Right lung (tissue), 2 donors: ENCODE measurements at regions not wholly inside any gene's neighbourhood (a gene's known extent, or its start where the extent isn't known, plus 50 kb on each side); places are given as distances from the start of the nearest gene placed in this dataset.

Source experiments
- DNase-seq, 2 donors: peaks; one replicate each; pipeline ENCODE4 v3.0.0-alpha.2; 2013

DNA sequence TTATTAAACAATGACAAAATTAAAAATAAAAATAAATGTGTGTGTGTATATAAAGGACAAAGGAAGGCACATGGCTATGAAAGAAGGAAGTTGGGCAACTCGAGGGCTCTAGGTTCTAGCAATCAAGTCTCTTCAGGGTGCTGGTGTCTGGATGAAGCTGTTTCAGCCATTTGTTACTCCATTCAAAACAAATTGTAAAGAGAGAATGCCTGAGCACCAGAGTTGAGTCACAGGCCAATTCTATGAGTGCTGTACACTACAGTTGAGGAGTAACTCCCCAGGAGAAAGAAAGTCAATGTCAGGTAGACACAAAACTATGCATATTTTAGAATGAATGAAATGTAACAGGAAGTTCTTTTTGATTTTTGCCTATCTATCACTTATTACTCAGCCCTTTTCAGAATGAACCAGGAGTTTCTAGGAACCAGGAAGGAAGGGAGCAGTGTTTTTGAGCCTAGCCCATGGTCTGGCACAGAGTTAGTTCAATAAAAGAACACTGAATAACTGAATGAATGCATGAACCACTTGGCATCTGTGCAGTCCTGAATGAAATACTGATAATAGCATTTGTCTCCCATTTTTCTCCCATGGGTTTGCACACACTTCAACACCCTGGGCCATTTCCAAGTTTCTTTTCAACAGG lies 151.7 kb upstream of the CPEB2 start:
- DNase-seq: no peak

DNA sequence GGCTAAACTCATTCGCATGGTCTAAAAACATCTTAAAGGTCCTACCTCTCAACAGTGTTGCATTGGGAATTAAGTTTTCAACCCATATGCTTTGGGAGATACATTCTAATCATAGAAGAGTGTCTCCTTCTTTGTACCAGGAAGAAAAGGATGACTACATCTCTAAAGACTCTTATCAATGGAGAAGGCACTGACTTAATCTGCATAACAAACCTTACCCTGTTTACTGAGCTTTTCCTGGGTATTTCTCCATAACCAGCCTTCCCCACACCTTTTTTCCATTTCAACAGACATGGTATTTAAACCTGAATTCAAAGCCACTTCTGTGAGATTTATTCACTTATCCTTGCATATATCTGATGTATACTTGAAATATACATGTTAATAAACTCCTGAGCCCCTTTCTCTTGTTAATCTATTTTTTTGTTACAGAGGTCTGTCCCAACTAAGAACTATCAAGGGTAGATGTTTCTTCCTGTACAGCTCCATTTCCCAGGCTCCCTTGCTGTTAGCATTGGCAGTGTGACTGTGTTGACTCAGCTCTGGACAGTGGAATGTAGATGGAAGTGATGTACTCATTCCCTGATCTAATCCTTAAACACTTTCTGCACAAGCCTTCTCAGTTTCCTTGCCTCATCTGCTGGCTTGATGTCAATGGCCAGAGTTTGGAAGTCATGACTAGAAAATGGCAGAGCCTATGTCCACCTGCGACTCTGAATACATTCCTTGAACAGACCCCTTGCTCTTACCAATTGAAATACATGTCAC lies 148.9 kb upstream of the CPEB2 start:
- DNase-seq: no peak

DNA sequence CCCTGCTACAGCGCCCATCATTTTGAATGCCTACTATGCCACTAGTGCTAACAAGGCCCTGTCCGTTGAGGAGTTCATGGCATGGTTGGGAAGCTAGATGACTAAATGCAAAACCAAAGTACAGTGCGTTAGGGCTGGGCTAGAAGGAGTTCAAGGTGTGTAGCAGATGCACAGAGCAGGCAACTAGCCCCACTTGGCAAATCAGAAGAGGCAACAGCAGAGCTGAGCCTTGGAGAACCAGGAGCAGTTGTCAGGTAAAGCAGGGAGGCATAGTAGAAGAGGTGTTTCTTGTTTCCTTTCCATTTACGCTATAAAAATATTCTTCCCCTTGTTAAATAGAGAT lies 146.6 kb upstream of the CPEB2 start:
- DNase-seq: no peak

GRCh38 chr4:14856062-14856933 lies 146.0 kb upstream of the CPEB2 start:
- DNase-seq: no peak

DNA sequence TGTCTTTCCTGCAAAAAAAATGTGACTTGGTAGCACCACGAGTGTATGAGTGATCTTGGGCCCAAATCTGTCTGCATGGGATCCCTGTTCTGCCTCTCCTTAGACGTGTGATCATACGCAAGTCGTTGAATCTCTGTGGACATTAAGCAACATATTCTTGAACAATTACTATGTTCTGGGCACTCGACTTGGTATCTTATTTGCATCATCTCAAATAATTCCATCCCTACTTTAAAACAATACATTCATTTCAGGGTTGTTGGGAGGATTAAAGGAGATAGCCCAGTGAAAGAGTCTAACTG lies 145.4 kb upstream of the CPEB2 start:
- no peak for DNase-seq

GRCh38 chr4:14857475-14857874 lies 144.8 kb upstream of the CPEB2 start:
- DNase-seq: no peak

- DNase-seq: no peak
Observed at GRCh38 chr4:14857981-14858380, 144.3 kb upstream of the CPEB2 start.

- DNase-seq: no peak
Observed at GRCh38 chr4:14862891-14863290, 139.4 kb upstream of the CPEB2 start.

GRCh38 chr4:14863418-14864364 lies 138.6 kb upstream of the CPEB2 start:
- DNase-seq: no peak

DNA sequence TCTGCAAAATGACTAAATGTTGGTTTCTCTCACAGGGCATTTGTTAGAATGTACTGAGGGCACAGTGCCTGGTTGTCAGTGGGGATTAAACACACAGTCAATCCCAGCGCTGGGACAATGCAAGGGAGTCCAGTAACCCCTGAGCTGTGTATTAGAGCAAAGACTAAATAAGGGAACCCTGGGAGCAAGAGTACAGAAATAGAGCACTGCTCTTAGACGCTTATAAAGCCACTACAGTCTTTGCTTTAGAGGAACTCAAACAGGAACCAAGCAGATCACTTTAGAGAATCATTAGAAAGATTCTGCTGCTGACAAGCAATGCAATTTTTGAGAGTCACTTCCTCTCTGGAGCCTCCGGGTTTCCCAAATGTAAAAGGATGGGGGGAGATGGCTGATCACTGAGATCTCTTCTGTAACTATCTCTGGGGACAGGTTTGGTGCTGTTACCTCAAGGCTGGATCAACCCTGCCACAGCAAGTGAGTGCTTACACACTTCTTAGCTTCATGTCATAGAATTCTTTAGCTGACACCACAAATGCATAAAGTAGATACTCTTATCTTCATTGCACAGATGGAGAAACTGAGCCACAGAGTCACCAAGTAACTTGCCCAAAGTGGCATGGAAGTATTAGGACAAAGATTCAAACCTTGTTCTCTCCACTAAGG lies 137.8 kb upstream of the CPEB2 start:
- no peak for DNase-seq

GRCh38 chr4:14865031-14865366 lies 137.3 kb upstream of the CPEB2 start:
- DNase-seq: no peak

DNA sequence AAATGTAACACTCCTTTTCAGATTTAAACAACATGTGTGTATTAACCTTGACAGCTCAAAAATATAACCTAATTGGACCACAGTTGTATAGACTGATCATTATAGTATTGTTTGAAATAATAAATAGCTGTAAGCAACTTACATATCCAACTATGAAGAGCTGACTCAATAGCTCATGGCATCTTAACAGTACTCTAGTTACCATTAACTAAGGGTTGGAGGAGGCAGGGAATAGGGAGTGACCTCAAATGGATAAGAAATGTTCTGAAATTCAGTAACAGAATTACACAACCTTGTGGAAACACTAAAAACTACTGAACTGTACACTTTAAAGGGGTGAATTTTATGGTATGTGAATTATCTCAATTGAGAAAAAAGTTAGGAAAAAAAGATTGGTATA lies 136.5 kb upstream of the CPEB2 start:
- no peak for DNase-seq

DNA sequence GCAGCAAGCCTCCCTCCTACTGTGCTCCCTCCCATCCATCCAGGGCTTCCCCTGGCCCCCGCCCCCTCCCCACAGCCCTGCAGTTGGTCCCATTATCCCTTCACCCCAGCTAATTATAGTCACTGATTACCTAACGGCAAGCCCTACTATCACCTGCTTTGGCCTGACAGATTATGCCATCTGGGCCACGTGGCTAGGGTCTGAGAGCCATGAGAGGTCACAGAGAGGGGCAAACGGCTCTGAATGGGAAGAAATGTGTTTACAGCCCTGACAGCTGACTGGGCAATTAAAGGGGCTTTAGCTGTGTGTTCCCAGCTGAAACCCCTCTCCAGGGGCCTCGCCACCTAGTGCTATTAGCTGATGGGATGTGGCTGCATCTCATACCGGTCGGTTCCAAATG lies 134.4 kb upstream of the CPEB2 start:
- DNase-seq: no peak

- DNase-seq: no peak
Observed at GRCh38 chr4:14868426-14869395, 133.6 kb upstream of the CPEB2 start.

GRCh38 chr4:14871676-14872430 lies 130.4 kb upstream of the CPEB2 start:
- DNase-seq: no peak

DNA sequence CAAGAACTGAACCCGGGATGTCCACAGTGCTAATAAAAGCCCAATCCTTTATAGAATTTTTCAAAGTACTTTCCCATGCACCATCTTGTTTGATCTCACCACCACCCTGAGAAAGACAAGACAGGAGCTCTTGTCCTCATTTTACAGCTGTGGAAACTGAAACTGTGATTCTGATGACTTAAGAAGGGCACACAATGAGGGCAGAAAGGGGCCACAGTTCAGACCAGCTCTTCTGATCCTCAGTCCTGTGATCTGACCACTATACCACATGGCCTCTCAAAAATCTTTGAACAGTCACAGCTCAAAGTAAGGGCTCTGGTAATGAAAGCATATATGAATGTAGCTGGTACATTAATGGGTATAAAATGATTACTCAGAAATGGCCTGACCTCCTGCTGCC lies 127.3 kb upstream of the CPEB2 start:
- DNase-seq: no peak

GRCh38 chr4:14877246-14878225 lies 124.7 kb upstream of the CPEB2 start:
- DNase-seq: peak in 1 of 2 donors; percentile 8

DNA sequence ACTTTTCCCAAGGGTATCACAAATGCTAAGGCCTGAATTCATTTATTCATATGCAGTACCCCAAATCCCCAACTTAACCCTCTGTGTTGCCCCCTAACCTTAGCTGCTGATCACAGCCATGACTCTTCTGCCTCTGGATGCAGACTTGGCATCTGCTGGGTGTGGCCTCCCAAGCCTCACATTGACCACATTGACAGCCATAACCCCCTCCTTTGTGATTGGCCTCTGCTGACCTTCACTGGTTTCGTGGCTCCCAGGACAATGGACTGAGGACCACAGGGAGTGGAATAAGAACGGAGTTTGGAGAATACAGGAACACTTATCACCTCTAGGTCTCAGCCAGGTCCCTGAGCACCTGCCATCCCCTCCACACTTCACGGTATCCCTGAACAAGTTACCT lies 123.6 kb upstream of the CPEB2 start:
- DNase-seq: no peak
